Uterus (tissue), 2 donors: ENCODE measurements at regions not wholly inside any gene's neighbourhood (a gene's known extent, or its start where the extent isn't known, plus 50 kb on each side); places are given as distances from the start of the nearest gene placed in this dataset.

Source experiments
- CTCF ChIP-seq, 4 experiments: fragments of 200-600 bp in 2 of 4; fragments of 450-650 bp in 2 of 4; sonication (generic) in 2 of 4; IDR thresholded peaks; one replicate each; pipeline ENCODE4 v1.5.1; 2016 to 2019; ENCODE audit warnings: antibody characterized with exemption in 4 of 4, mild to moderate bottlenecking in 2 of 4, moderate library complexity in 1 of 4
- POLR2A ChIP-seq, 2 donors: fragments of 450-650 bp; IDR thresholded peaks; one replicate each; pipeline ENCODE4 v1.6.1; 2016; ENCODE audit warnings: antibody characterized with exemption in 2 of 2, mild to moderate bottlenecking in 1 of 2, moderate library complexity in 1 of 2

- TF ChIP-seq CTCF (IDR thresholded peaks at IDR 0.05) (no peak), POLR2A (IDR thresholded peaks at IDR 0.05) (no peak)
Observed at GRCh38 chr7:155930061-155930460, 117.8 kb upstream of the SHH start.
